SIG-M5 treated with dmso at 0.1 percent for 504 hours (cell line): ENCODE measurements at regions not wholly inside any gene's neighbourhood (a gene's known extent, or its start where the extent isn't known, plus 50 kb on each side); places are given as distances from the start of the nearest gene placed in this dataset.

Experiments used
- DNase-seq: peaks from one replicate; lab custom pipeline; 2025; ENCODE audit not compliant: unreplicated experiment; lab: John Stamatoyannopoulos, UW

DNA sequence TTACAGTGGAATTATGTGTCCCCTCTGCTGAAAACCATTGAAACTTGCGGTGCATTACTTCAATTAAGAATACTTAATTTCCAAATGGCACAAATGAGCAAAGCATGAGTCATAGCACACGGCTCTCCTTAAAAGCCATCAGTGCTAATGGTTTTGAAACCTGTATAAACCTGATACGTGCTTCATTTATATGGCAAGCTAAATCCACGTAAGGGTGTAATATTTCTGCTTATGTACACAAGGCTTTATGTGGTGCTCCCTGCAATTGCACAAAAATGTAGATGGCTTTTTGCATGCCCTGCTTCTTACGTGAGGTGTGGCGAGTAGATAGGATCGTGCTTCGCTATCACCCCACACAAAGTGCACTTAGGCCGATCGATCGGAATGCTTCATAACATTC is 840.9 kb downstream of the GALR1 start:
- no peak for DNase-seq

DNA sequence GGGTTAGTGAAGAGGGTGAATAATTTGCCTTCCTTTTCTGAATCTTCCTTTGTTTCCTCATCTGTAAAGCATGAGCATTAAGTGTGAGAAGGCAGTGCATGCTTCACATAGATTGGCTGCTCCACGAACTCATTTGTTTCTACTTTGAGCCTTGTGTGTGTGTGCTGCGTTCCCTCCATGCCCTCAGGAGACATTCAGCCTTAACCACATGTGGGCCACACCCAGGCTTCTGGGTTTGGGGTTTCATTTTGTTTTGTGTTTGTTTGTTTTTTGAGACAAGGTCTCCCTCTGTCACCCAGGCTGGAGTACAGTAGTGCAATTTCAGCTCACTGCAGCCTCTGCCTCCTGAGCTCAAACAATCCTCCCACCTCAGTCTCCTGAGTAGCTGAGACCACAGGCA is 843.3 kb downstream of the GALR1 start:
- no peak for DNase-seq

DNA sequence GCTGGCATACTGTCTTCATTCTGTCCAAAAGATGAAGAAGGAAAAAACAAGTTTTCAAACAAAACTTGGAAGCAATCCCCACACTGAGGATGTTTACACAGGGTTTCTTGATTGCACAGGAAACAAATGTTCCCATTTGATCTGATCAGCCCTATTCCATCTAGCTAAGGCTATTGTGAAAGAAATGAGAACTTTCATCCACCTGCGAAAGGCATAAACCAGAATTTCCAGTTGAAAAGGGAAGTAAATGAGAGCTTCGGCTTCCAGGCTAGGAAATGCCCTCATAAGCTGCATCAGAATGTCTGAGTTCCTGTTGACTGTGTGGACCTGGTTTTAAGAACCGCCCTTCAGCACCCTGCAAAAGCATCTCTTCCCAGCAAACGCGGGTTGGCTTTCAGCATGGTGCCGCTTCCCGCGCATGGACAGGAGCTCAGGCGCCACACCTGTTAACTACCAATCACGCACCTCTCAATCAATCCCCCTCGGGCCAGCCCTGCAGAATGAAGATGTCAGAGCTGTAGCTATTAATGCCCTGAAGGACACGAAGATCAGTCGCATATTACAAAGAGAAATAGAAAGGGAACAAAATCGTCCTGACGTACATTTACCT is 850.4 kb downstream of the GALR1 start:
- no peak for DNase-seq

DNA sequence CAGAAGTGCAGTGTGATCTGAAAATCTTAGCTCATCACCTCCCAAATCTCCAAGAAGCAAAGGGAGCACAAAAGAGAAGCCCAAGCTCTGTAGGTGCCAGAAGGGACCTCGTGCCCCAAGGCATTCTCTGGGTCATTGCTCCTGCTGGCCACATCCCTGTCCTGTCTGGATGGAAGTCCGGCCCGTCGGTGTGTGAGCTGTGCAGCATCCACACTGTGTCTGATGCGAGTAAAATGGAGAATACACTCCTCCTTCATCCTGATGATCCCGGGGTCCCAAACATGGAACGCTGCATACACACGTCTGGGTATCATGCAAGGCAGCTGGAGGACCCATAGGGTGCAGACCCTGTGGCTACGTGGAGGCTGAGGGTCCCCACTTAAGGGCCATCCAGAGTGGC is 851.4 kb downstream of the GALR1 start:
- DNase-seq = no peak

DNA sequence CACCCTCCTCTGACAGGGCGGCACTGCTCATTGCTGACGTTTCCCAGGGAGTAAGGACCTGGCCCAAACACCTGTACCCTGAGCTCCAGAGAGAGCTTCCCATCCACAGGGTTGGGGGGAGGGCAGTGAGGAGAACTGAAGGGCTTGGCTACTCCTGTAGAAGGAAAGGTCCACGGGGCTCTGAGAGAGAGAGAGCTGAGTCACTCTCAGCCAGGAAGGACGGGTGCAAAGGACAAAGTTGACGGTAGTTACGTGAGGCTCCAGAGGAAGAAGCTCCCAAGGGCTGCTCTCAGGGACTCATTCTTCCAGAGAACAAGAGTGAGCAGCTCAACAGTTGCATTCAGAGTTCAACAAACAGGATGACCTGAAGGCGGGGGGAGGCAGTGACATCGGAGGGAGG is 852.5 kb downstream of the GALR1 start:
- DNase-seq = no peak

DNA sequence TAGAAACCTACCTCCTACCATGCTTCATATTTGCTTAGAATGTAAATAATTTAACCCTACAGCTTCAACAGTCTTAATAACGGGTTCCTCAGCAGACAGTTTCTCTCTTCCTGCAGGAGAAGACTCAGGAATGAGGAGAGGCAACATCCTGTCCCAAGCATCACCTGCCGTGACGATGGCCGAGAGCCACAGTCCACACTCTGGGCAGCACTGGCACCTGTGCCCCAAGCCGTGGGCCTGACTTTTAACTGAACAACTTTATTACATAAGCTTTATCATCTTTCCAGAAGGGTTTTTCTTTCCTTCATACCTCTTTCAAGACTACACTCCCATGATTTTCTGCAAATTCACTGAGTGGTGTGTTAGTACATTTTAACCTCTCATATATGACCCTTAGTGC is 856.0 kb downstream of the GALR1 start:
- no peak for DNase-seq

DNA sequence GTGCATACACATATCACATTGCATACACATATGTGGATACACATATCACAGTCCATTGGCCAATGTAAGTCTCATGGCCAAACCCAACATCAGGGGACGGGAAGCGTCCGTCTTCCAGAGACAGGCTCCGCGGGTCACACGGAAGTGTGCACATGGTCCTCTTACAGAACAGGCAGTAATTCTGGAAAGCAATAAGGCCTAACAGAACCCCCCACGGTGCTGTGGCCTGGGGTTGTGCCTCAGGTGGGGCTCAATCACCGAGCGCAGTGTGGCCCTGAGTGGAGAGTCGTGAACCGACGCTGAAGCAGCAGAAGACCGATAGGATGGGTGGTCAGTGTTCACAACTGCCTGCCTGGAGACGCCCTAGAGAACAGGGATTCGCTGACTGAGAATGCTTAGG is 857.3 kb downstream of the GALR1 start:
- no peak for DNase-seq

DNA sequence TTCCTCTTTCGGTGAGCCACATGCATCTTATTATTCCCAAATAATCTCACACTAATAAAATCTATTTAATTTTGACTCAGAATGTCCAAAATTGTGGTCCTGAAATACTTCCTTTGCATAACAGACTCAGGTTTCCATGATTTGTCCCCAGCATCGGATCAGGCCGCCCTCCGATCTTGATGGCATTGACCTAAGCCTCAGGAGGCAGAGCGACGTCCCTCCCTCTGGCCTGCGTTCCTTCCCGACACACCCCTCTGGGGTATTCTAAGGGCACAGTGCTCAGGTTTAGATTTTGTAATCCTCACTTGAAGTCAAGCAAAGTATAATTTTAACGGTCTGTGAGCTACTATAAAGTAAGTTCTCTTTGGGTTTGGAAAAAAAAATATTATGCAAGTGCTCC is 857.7 kb downstream of the GALR1 start:
- no peak for DNase-seq

DNA sequence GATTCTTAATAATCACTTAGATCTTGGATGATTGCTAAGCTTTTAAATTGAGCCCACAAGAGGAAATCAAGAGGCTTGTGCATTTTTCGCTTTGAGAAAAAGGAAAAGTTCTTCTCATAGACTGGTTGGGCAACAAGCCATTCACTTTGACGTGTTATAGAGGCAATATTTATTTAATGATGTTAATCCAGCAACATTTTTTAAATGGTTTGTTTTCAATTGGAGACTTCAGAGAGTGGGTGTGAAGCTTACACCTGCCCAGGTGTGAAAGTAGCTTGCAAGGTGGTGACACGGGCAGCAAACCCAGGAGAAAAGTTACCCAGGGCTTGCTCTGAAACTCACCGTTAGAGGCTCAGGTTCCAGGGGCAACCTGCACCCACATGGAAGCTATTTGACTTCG is 858.9 kb downstream of the GALR1 start:
- no peak for DNase-seq

DNA sequence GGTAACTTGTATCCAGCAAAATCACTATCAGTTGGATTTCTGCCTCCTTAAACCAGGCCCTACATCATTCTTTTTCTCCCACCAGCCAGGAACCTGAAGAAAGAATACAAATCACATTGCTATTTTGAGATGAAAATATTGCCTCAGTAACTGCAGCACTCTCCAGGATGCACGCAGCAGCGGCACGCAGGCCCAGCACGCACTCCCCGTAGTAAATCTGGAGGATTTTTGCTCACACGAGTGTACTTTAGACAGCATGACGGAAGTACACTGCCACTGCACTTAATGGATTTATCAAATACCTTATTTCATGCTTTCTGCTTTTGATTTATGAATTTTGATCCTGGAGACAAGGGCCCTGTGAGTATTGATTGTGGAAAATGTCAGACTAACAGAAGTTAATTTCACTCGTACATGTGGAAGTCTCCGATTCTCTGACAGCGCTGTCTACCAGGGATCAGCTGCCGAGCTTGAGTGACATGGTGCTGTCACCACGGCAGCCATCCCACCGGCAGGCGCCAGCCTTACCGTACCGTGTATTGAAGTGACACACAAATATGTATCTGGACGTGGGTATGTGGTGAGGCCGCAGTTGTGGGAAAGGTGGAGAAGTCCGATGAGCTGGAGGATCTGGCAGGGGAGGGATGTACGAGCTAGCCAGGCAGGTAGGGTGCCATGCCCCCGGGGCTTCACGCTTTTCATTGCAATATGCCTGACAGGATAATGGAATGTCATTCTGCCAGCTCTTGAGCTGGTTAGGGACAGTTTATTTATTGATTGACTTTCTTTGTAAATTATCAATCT is 863.7 kb downstream of the GALR1 start:
- no peak for DNase-seq

DNA sequence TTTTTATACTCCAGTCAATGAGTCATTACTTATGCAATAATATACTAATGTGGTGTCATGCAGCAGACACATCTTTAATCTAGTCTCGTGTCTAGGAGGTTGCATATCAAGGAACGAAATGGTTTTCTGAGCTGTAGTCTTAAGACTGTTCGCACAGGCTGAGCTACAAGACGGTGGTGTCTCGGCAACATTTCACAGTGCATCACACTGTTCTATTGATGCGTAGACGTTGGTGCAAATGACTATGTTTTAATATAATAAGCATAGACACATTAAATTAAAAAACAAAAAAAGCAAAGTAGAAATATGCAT is 864.2 kb downstream of the GALR1 start:
- DNase-seq = no peak

DNA sequence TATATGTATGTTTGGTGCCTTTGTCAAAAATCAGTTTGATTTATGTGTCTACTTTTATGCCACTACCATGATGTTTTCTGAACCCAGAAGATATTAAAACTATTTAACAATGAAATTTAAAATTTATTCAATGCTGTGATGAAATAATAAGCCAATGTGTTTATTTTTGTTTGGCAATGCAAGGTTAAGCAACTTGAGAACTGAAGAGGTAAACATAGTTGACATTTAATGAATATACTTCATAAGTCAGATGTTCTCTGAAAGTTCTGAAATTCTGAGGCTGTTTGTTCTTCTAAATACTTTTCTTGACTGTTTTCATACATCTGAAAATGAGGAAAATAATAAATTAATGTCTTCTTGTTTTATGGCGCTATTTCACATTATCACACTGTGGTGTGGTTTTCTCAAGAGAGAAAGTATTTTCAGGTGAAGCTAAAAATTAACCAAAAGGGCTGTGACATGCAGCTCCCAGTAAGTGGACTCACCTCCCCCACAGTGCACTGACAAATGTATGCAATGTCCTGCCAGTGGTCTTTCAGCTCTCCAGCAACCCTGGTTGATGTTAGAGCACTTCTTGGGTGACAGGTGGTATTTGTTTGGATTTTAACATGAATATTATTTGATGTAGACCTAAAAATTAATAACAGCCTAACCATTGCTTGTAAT is 863.6 kb upstream of the SALL3 start:
- no peak for DNase-seq

DNA sequence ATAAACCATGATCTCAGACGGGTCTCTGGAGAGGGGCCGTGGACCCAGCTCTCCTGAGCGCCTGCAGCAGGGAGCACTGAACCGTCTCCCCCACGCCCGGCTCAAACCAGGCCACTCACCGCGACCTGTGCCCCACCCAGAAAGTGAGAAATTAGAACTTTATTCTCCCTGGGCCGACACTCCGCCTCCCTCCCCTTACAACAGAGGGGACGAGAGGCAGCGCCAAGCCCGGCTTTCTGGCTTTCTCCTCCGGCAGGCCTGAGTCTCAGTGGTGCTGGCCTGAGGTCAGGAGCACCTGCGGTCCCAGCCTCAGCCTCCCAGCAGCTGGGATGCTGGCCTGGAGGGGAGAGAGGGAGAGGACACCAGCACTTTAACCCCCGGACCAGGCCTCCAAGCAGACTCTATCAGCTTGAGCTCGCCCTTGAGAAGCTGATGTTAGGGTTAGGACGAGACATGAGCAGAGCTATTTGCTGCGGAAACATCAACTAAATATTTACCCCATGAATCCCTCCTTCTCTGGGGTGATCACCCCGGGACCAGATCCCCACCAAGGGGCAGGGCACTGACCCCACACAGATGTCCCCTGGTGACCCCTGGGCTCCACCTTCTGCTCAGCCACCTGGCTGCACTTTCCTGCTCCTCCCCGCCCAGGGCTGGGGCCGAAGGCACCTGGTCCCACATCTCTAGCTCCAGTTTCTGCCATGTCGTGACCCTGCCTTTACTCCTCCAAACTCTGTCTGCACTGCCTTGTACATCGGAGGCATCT is 856.3 kb upstream of the SALL3 start:
- DNase-seq = no peak

DNA sequence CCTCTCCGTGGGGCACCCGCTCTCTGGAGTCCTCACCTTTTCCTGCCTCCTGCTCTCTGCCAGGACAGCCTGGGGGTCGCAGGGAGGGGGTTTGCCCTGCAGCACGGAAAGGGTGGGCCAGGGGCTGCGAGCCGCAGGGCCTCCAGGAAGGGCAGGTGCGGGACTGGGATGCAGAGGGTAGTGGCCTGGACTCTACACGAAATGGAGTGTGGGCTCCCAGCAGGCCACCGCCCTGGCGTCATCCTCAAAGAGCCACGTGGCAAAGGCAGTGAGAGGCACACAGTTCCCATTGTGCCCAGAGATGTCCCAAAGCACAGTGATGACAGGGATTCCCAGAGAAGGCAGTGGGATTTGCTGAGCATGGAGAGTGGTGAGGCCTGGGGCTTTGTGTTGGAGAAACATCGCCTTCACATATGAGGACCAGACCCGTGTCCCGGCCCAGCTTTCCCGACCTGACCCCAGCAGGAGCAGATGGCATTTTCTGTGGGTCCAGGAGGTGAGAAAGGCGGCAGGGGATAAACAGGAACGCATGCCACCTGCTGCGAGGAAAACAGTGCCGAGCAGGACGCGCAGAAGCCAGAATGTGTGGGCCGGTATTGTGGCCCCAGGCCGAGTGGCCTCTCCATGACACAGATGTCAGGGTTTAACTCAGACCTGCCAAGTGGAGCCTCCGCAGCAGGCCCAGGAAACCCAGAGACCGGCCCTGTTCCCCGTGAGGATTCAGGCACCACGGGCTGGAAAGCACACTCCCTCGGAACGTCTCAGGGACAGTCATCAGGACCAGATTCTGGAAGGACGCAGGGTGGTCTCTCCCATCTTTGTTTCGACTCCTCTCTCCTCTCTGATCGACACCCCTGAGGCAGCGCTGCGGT is 855.5 kb upstream of the SALL3 start:
- DNase-seq = no peak

DNA sequence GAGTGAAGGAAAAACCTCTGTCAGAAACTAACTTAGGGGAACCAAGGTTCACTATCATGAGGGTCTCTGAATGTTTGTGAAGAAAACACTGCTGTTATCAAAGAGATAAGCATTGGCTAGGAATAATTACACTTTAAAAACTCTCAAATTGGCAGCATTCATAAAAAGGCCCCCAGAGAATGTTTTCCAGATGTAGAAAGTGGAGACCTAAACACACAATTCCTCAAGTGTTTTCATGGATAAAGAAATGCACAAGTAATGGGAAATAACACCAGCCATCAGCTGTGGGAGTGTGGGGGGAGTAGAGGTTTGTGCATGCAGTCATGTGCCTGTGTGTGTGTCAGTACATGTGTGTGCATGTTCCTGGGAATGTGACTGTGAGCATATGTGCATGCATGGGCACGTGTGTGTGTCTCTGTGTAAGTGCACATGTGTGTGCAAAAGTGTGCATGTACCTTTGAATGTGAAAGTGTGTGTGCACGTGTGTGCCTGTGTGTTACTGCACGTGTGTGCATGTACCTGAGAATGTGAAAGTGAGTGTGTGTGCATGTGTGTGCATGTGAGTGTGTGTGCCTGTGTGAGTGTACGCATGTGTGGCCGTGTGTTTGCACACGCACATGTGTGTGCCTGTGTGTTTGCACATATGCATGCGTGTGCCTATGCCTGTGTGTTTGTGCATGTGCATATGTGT is 854.3 kb upstream of the SALL3 start:
- DNase-seq = no peak

DNA sequence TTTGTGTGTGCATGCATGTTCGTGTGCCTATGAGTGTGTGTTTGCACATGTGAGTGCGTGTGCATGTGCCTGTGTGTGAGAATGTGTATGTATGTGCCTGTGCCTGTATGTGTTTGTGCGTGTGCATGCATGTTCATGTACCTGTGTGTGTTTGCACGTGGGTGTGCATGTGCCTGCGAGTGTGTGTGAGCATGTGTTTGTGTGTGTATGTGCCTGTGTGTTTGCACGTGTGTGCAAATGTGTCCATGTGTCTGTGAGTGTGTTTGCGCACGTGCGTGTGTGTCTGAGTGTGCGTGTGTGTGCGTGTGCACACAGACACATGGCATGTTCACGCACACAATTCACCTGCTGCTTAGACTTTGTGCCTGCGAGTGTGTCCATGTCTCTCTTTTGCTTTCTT is 853.5 kb upstream of the SALL3 start:
- DNase-seq = no peak

DNA sequence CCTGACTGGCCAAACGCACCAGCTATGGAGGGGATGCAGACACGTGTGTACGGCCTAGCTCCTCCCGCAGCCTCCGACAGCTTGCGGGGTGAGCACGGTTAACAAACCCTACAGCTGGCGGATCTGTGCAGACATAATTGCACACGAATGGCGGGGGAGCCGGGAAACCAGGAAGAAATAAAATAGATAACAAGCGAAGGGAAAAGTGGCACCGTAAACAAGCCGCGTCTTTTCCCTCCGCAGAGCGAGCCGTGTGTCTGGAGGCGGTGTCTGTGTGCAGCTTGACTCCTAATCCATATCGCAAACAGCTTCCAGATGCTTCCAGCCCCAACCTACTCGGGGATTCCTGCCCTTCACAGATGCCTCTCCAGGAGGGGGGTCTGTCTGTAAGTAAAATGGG is 853.1 kb upstream of the SALL3 start:
- DNase-seq = no peak

DNA sequence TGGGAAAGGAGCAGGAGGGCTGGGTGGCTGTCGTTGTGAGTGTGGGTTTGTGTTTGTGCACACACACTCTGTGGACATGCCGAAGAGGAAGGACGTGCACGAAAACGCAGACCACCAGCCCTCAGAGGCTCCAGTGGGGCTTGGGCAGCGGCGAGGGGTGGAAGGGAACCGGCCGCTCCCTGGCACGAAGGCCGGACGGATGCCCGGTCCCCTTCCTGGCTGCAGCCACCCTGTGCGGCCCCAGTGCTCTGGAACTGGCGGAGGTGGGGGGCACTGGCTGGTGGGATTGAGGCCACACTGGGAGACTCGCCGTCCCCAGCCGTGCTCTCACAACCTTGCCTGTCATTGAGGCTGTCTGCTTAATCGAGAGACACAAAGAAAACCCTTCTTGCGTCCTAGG is 852.6 kb upstream of the SALL3 start:
- no peak for DNase-seq

DNA sequence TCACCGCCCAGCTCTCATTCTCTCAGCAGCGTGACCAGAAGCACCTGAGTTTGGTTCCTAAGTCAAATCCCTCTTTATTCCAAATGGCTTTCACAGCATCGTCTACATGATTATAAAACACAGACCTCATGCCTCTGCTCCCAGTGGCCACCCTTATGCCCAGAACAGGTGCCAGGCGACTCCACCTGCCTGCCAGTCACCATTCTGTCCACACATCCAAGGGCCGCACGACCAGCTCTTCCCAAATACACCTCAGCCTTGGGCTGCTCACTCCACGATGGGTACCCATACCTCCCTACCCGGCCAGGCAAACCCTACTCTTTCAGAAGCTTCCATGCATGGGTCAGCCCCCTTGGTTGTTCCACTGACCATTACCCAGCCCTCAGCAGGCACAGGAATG is 851.6 kb upstream of the SALL3 start:
- DNase-seq = no peak

DNA sequence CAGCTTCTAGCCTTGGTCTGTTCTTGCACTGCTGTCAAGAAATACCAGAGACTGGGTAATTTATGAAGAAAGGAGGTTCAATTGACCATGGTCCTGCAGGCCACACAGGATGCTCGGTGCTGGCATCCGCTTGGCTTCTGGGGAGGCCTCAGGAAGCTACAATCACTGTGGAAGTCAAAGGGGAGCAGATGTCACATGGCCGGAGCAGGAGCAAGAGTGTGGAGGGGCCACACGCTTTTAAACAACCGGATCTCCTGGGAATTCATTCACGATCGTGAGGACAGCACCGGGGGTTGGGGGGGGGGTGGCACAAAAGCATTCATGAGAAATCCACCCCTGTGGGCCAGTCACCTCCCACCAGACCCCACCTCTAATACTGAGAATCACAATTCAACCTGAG is 850.4 kb upstream of the SALL3 start:
- no peak for DNase-seq
